Fibroblast of lung (primary cell): ENCODE measurements at regions not wholly inside any gene's neighbourhood (a gene's known extent, or its start where the extent isn't known, plus 50 kb on each side); places are given as distances from the start of the nearest gene placed in this dataset.

Experiments used
- DNase-seq, 2 donors: peaks; one replicate each; pipeline versions ENCODE4 v3.0.0 to v3.0.0-alpha.2; 2010; ENCODE audit warnings: low read depth in 2 of 2
- H2AFZ ChIP-seq: 2 replicates; pipeline ENCODE4 v1.5.1; 2012; ENCODE audit warnings: low read length, control low read depth, inconsistent platforms
- H3K27ac ChIP-seq: 2 replicates; pipeline ENCODE4 v1.5.1; 2011; ENCODE audit warnings: low read length, control low read depth; ENCODE audit not compliant: insufficient read depth
- H3K27me3 ChIP-seq: 2 replicates; pipeline ENCODE4 v1.5.1; 2011; ENCODE audit warnings: mild to moderate bottlenecking, low read length; ENCODE audit not compliant: control insufficient read depth, insufficient read depth
- H3K36me3 ChIP-seq: 2 replicates; pipeline ENCODE4 v1.5.1; 2011; ENCODE audit warnings: low read length; ENCODE audit not compliant: control insufficient read depth, insufficient read depth
- H3K4me1 ChIP-seq: 2 replicates; pipeline ENCODE4 v1.5.1; 2011; ENCODE audit warnings: low read length; ENCODE audit not compliant: control insufficient read depth, insufficient read depth; ENCODE audit errors: extremely low read depth
- H3K4me2 ChIP-seq: 2 replicates; pipeline ENCODE4 v1.5.1; 2011; ENCODE audit warnings: low read length, control low read depth; ENCODE audit not compliant: insufficient read depth; ENCODE audit errors: extremely low read depth
- H3K4me3 ChIP-seq, 4 experiments: fragments of 200-600 bp in 1 of 4; sonication (generic) in 1 of 4; replicated peaks in 1 of 4; 2 replicates each; pipeline ENCODE4 v1.5.1; 2011 to 2016; ENCODE audit warnings: low read length in 4 of 4, low read depth in 3 of 4, mild to moderate bottlenecking in 3 of 4, control low read depth in 2 of 4, inconsistent platforms in 1 of 4, mixed read lengths in 1 of 4; ENCODE audit not compliant: insufficient read depth in 1 of 4; ENCODE audit errors: control extremely low read depth in 1 of 4
- H3K79me2 ChIP-seq: 2 replicates; pipeline ENCODE4 v1.5.1; 2012; ENCODE audit warnings: mild to moderate bottlenecking, low read length, inconsistent platforms; ENCODE audit not compliant: control insufficient read depth, insufficient read depth
- H3K9ac ChIP-seq: 2 replicates; pipeline ENCODE4 v1.5.1; 2011; ENCODE audit warnings: mild to moderate bottlenecking, low read length, control low read depth; ENCODE audit not compliant: insufficient read depth
- H3K9me3 ChIP-seq: 2 replicates; pipeline ENCODE4 v1.5.1; 2012; ENCODE audit warnings: low read depth, low read length; ENCODE audit not compliant: control insufficient read depth, insufficient read depth
- H4K20me1 ChIP-seq: 2 replicates; pipeline ENCODE4 v1.5.1; 2011; ENCODE audit warnings: low read length; ENCODE audit not compliant: control insufficient read depth, insufficient read depth; ENCODE audit errors: extremely low read depth
- EZH2 ChIP-seq: IDR thresholded peaks from 2 replicates; pipeline ENCODE4 v1.5.1; 2012; ENCODE audit warnings: low read length, control low read depth, mild to moderate bottlenecking; ENCODE audit errors: missing control alignments
- TF ChIP-seq, protein P1 (sequence below), 2 donors: IDR thresholded peaks in 1 of 2; conservative IDR thresholded peaks in 1 of 2; 1 replicate in 1 of 2; 2 replicates in 1 of 2; pipeline ENCODE4 v1.5.1; 2011 to 2012; ENCODE audit warnings: low read length in 2 of 2, control low read depth in 1 of 2, inconsistent platforms in 1 of 2, low read depth in 1 of 2, mild to moderate bottlenecking in 1 of 2

- Histone ChIP-seq H3K79me2 (no peaks in the 10 kb centered on the region), H3K4me2 (no peak overlapping the region), H3K36me3 (no peaks in the 10 kb centered on the region), H3K9me3 (no peaks in the 10 kb centered on the region), H3K4me3 (no peak overlapping the region), H3K27me3 (no peaks in the 10 kb centered on the region), H3K9ac (no peak overlapping the region), H3K4me1 (no peaks in the 10 kb centered on the region), H3K27ac (no peak overlapping the region), H4K20me1 (no peaks in the 10 kb centered on the region), H2AFZ (no peak overlapping the region)
- peak in 1 of 2 donors; percentile 19 for DNase-seq
- no peak for TF ChIP-seq EZH2
- TF ChIP-seq, protein P1, sequence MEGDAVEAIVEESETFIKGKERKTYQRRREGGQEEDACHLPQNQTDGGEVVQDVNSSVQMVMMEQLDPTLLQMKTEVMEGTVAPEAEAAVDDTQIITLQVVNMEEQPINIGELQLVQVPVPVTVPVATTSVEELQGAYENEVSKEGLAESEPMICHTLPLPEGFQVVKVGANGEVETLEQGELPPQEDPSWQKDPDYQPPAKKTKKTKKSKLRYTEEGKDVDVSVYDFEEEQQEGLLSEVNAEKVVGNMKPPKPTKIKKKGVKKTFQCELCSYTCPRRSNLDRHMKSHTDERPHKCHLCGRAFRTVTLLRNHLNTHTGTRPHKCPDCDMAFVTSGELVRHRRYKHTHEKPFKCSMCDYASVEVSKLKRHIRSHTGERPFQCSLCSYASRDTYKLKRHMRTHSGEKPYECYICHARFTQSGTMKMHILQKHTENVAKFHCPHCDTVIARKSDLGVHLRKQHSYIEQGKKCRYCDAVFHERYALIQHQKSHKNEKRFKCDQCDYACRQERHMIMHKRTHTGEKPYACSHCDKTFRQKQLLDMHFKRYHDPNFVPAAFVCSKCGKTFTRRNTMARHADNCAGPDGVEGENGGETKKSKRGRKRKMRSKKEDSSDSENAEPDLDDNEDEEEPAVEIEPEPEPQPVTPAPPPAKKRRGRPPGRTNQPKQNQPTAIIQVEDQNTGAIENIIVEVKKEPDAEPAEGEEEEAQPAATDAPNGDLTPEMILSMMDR (conservative IDR thresholded peaks at IDR 0.05 in 1 of 2, IDR thresholded peaks at IDR 0.05 in 1 of 2; ENCODE audit: low read depth in 1 of 2, low read length in 2 of 2): no peak
These were observed 1622.5 kb downstream of the MAT2B start for GRCh38 chr5:165127941-165128340.

DNA sequence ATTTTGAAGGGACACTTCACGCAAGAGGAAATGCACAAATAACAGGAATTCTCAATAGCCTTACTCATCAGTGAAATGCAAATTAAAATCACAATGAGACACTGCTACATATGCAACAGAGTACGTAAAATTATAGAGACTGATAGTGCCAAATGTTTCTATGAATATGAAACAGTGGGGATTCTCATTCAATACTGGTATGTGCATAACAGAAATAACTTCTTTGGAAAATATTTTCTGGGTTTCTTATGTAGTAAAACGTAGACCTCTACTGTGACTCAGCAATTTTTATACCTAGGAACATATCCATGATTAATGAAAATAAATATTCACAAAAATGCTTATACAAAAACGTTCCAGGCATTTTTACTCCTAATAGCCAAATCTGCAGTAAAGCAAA, 1625.2 kb downstream of the MAT2B start:
- Histone ChIP-seq H3K4me3 (no peak overlapping the region), H3K27me3 (no peaks in the 10 kb centered on the region), H3K9ac (no peak overlapping the region), H2AFZ (no peak overlapping the region), H3K9me3 (no peaks in the 10 kb centered on the region), H3K4me1 (no peaks in the 10 kb centered on the region), H3K79me2 (no peaks in the 10 kb centered on the region), H3K36me3 (no peaks in the 10 kb centered on the region), H3K4me2 (no peak overlapping the region), H3K27ac (no peak overlapping the region), H4K20me1 (no peaks in the 10 kb centered on the region)
- peak; percentile 16 to 61 for DNase-seq
- TF ChIP-seq, protein P1 (conservative IDR thresholded peaks at IDR 0.05 in 1 of 2, IDR thresholded peaks at IDR 0.05 in 1 of 2; ENCODE audit: low read depth in 1 of 2, low read length in 2 of 2): no peak
- no peak for TF ChIP-seq EZH2

DNA sequence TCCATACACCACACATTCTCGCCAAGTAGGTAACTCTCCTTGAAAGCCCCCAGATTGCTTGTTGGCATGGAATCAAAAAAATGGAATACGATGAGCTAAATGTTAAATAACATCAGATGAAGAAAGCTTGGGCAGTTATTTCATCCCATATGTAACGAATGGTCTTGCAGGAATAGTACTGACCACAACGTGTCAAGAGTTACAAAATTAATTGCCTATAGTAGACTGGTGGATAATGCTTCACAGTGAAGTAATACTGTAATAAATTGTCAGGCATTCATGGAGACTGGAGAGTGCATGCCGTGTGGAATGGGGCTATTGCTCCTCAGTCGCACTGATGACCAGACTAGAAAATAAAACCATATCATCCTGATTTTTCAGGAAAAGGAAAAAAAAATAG, 1628.7 kb downstream of the MAT2B start:
- H3K4me2 ChIP-seq: no peak overlapping the region
- no peak overlapping the region for H3K4me3 ChIP-seq
- H3K9me3 ChIP-seq: no peaks in the 10 kb centered on the region
- H3K36me3 ChIP-seq: no peaks in the 10 kb centered on the region
- H3K9ac ChIP-seq: no peak overlapping the region
- no peaks in the 10 kb centered on the region for H4K20me1 ChIP-seq
- no peak overlapping the region for H2AFZ ChIP-seq
- no peaks in the 10 kb centered on the region for H3K4me1 ChIP-seq
- H3K27me3 ChIP-seq: no peaks in the 10 kb centered on the region
- peak in 1 of 2 donors; percentile 80 for DNase-seq
- TF ChIP-seq, protein P1 (conservative IDR thresholded peaks at IDR 0.05 in 1 of 2, IDR thresholded peaks at IDR 0.05 in 1 of 2; ENCODE audit: low read depth in 1 of 2, low read length in 2 of 2): no peak
- no peak for TF ChIP-seq EZH2
- no peak overlapping the region for H3K27ac ChIP-seq
- H3K79me2 ChIP-seq: no peaks in the 10 kb centered on the region
